CD4-positive, alpha-beta T cell (primary cell): ENCODE measurements at regions not wholly inside any gene's neighbourhood (a gene's known extent, or its start where the extent isn't known, plus 50 kb on each side); places are given as distances from the start of the nearest gene placed in this dataset.

Experiments used
- ATAC-seq: fragments of 200-7000 bp; cut with Tn5 transposase; one replicate; pipeline ENCODE4 v1.10.0; 2022; ENCODE audit warnings: mild to moderate bottlenecking; ENCODE audit not compliant: poor library complexity
- CTCF ChIA-PET: fragments of 350-600 bp; sonication (Branson Sonifier 250); formaldehyde crosslinking; loops from one replicate; lab custom pipeline; 2021; ENCODE audit warnings: antibody characterized with exemption, inconsistent platforms; lab: Charles Lee
- POLR2A ChIA-PET: fragments of 350-600 bp; sonication (Branson Sonifier 250); formaldehyde crosslinking; loops from one replicate; lab custom pipeline; 2021; ENCODE audit warnings: antibody characterized with exemption, inconsistent platforms; lab: Charles Lee
- DNase-seq, 14 experiments: peaks; one replicate each; pipeline ENCODE4 v3.0.0-alpha.2; 2013 to 2020; ENCODE audit warnings: mixed read lengths in 2 of 14
- H3K27ac ChIP-seq, 2 donors: one replicate each; pipeline versions ENCODE4 v1.5.1 to v1.7.0; 2013; ENCODE audit warnings: low read length in 2 of 2, low read depth in 1 of 2, mild to moderate bottlenecking in 1 of 2
- H3K27me3 ChIP-seq, 2 experiments: 1 replicate in 1 of 2; 2 replicates in 1 of 2; pipeline versions ENCODE4 v1.6.1 to v1.7.0; 2013; ENCODE audit warnings: low read length in 2 of 2, control low read depth in 1 of 2, mild to moderate bottlenecking in 1 of 2, moderate library complexity in 1 of 2; ENCODE audit not compliant: insufficient read depth in 2 of 2, control insufficient read depth in 1 of 2
- H3K36me3 ChIP-seq: one replicate; pipeline ENCODE4 v1.6.1; 2013; ENCODE audit warnings: low read length, control low read depth; ENCODE audit not compliant: insufficient read depth
- H3K4me1 ChIP-seq: one replicate; pipeline ENCODE4 v1.6.1; 2013; ENCODE audit warnings: low read length, control low read depth; ENCODE audit not compliant: insufficient read depth
- H3K4me3 ChIP-seq: one replicate; pipeline ENCODE4 v1.5.1; 2013; ENCODE audit warnings: mild to moderate bottlenecking, low read length, moderate library complexity
- H3K9me3 ChIP-seq, 2 experiments: 1 replicate in 1 of 2; 2 replicates in 1 of 2; pipeline versions ENCODE4 v1.6.1 to v1.7.0; 2013; ENCODE audit warnings: low read length in 2 of 2, mild to moderate bottlenecking in 2 of 2, control low read depth in 1 of 2, moderate library complexity in 1 of 2; ENCODE audit not compliant: control insufficient read depth in 1 of 2, insufficient read depth in 1 of 2
- H3K27ac Mint-ChIP-seq: one replicate; pipeline ENCODE4 v1.8.0; 2020; ENCODE audit warnings: mixed read lengths
- H3K27me3 Mint-ChIP-seq: one replicate; pipeline ENCODE4 v1.8.0; 2021; ENCODE audit warnings: mixed read lengths
- H3K36me3 Mint-ChIP-seq: one replicate; pipeline ENCODE4 v1.8.0; 2021; ENCODE audit warnings: low read depth, mixed read lengths
- H3K4me1 Mint-ChIP-seq: one replicate; pipeline ENCODE4 v1.8.0; 2021; ENCODE audit warnings: low read depth, mixed read lengths
- H3K4me3 Mint-ChIP-seq: one replicate; pipeline ENCODE4 v1.8.0; 2020; ENCODE audit warnings: mild to moderate bottlenecking, mixed read lengths
- H3K9me3 Mint-ChIP-seq: one replicate; pipeline ENCODE4 v1.8.0; 2020; ENCODE audit warnings: mixed read lengths
- intact Hi-C, 2 experiments: fragments of 100-400 bp; cut with DNase I in 1 of 2; cut with micrococcal nuclease in 1 of 2; formaldehyde crosslinking; loops; one replicate each; pipeline versions ENCODE4 v1.15.1 to v1.9.0; 2023 to 2025; cut with DNase I, micrococcal nuclease
- TF ChIP-seq, protein P1 (sequence below): fragments of 200-600 bp; IDR thresholded peaks from one replicate; pipeline ENCODE4 v1.8.0; 2022; ENCODE audit warnings: antibody characterized with exemption, mild to moderate bottlenecking

DNA sequence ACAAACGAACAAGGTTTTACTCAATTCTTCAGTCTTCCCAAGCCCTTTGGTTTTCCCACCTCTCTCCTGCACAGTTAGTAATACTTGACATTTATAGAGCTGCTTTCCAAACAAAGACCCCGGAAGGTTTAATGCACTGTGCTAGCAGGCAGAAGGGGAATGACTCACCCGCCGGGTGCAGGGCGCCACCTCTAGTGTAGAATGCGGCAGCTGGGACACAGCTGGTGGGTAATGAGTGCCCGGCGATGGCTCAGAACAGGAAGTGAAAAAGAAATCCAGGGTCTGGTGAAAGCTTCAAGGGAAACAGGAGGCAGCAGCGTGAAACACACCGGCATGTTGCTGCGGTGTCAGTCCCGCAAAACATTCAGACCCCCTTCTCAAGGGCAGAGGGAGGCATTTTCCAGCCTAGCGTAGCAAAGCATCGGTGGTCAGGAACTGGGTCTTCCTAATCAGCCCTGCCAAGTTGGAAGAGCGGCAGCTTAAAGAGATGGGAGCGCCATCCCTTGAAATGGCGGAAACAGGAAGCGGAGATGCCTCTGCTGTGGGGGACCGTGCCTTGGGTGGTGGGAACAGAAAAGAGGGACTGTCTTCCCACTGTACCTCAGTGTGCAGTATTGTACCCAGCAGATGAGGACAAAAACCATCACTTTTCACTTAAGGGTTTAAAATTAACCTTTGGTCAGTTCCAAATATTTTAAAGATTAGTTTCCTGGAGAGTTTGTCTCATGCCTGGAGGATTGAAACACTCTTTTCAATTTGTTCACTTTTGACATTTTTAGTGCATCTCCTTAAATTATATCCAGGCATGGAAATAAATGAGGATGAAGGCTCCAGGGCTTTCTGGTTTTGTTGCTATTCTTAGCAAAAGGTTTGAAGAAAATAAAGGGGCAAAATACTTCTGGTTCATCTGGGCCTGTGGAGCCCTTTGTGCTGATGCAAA is 160.7 kb upstream of the MCTP2 start:
- no peaks in the 10 kb centered on the region for H3K4me1 Mint-ChIP-seq
- POLR2A ChIA-PET: no interaction called here
- no peak overlapping the region for H3K4me3 Mint-ChIP-seq
- H3K27me3 ChIP-seq: peaks cover 0 to 2% of the 10 kb centered on the region in 2 experiments
- CTCF ChIA-PET: no interaction called here
- H3K27ac Mint-ChIP-seq: no peak overlapping the region
- intact Hi-C loops: no loop called here
- no peaks in the 10 kb centered on the region for H3K4me1 ChIP-seq
- TF ChIP-seq, protein P1, sequence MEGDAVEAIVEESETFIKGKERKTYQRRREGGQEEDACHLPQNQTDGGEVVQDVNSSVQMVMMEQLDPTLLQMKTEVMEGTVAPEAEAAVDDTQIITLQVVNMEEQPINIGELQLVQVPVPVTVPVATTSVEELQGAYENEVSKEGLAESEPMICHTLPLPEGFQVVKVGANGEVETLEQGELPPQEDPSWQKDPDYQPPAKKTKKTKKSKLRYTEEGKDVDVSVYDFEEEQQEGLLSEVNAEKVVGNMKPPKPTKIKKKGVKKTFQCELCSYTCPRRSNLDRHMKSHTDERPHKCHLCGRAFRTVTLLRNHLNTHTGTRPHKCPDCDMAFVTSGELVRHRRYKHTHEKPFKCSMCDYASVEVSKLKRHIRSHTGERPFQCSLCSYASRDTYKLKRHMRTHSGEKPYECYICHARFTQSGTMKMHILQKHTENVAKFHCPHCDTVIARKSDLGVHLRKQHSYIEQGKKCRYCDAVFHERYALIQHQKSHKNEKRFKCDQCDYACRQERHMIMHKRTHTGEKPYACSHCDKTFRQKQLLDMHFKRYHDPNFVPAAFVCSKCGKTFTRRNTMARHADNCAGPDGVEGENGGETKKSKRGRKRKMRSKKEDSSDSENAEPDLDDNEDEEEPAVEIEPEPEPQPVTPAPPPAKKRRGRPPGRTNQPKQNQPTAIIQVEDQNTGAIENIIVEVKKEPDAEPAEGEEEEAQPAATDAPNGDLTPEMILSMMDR: no peak
- peak in 2 of 14 experiments; percentile 8 to 14 for DNase-seq
- H3K27me3 Mint-ChIP-seq: peaks cover 7% of the 10 kb centered on the region
- H3K36me3 Mint-ChIP-seq: no peaks in the 10 kb centered on the region
- peaks cover 4% of the 10 kb centered on the region for H3K9me3 Mint-ChIP-seq
- no peak overlapping the region for H3K27ac ChIP-seq
- no peaks in the 10 kb centered on the region for H3K9me3 ChIP-seq
- no peak for ATAC-seq
- H3K4me3 ChIP-seq: no peak overlapping the region
- no peaks in the 10 kb centered on the region for H3K36me3 ChIP-seq

DNA sequence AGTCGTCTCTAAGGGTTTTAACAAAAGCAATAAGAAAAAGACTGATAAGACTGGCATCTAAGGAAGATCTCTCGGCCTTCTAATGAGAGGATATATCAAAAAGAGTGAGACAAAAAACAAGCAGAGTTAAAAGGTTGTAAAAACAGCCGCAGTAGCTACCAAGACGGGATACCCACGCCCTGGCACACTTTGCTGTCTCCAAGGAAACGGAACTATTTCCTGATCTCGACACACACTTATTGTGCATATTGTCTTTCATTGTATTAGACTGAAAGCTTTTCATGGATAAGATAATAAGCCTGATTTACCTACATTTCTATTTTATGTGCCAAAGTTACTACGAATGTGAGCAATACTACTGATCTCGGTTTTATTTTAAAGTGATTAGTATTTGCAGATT is 161.5 kb upstream of the MCTP2 start:
- Histone ChIP-seq H3K9me3 (no peaks in the 10 kb centered on the region), H3K27ac (no peak overlapping the region), H3K4me3 (no peak overlapping the region), H3K36me3 (no peaks in the 10 kb centered on the region), H3K27me3 (peaks cover 0 to 2% of the 10 kb centered on the region in 2 experiments), H3K4me1 (no peaks in the 10 kb centered on the region)
- no peak overlapping the region for H3K27ac Mint-ChIP-seq
- peaks cover 12% of the 10 kb centered on the region for H3K27me3 Mint-ChIP-seq
- DNase-seq (no peak), ATAC-seq (no peak)
- TF ChIP-seq, protein P1: no peak
- H3K36me3 Mint-ChIP-seq: no peaks in the 10 kb centered on the region
- H3K4me1 Mint-ChIP-seq: no peaks in the 10 kb centered on the region
- ChIA-PET CTCF (no interaction called here), POLR2A (no interaction called here)
- H3K9me3 Mint-ChIP-seq: peaks cover 4% of the 10 kb centered on the region
- intact Hi-C loops: no loop called here
- no peak overlapping the region for H3K4me3 Mint-ChIP-seq

DNA sequence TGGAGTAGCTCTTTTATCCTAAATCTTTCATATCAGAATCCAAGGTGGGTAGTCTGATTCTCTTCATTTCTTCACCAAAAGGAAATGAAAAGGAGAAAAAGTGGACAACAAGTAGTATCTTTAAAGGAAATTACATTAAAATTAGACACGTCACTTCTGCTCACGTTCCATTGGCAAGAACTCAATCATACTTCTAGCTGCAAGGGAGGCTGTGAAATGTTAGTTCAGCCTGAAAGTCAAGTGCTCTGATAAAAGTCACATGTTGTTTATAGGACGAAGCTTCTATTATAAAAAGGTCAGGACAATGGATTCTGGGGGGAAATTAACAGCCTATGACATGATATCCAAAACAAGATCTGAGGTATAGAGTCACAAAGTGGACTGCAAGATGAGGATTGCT is 164.6 kb upstream of the MCTP2 start:
- Histone ChIP-seq H3K27ac (no peak overlapping the region), H3K4me1 (no peaks in the 10 kb centered on the region), H3K4me3 (no peak overlapping the region), H3K27me3 (peaks cover 0 to 2% of the 10 kb centered on the region in 2 experiments), H3K36me3 (no peaks in the 10 kb centered on the region), H3K9me3 (no peaks in the 10 kb centered on the region)
- peaks cover 4% of the 10 kb centered on the region for H3K9me3 Mint-ChIP-seq
- DNase-seq (no peak), ATAC-seq (no peak)
- ChIA-PET POLR2A (no interaction called here), CTCF (no interaction called here)
- H3K27ac Mint-ChIP-seq: no peak overlapping the region
- TF ChIP-seq, protein P1: no peak
- no peaks in the 10 kb centered on the region for H3K4me1 Mint-ChIP-seq
- H3K4me3 Mint-ChIP-seq: no peak overlapping the region
- H3K27me3 Mint-ChIP-seq: peaks cover 30% of the 10 kb centered on the region
- H3K36me3 Mint-ChIP-seq: no peaks in the 10 kb centered on the region
- intact Hi-C loops: no loop called here
